Stomach (tissue), 8 donors: ENCODE measurements at regions not wholly inside any gene's neighbourhood (a gene's known extent, or its start where the extent isn't known, plus 50 kb on each side); places are given as distances from the start of the nearest gene placed in this dataset.

Source experiments
- DNase-seq, 2 donors: peaks; one replicate each; pipeline versions ENCODE4 v3.0.0 to v3.0.0-alpha.2; 2013 to 2019
- H3K27ac ChIP-seq, 5 donors: fragments of 200-600 bp in 4 of 5; sonication (generic) in 4 of 5; one replicate each; pipeline ENCODE4 v1.5.1; 2013 to 2019; ENCODE audit warnings: mild to moderate bottlenecking in 1 of 5, moderate library complexity in 1 of 5
- H3K27me3 ChIP-seq, 3 donors: fragments of 200-600 bp; sonication (generic); one replicate each; pipeline ENCODE4 v1.5.1; 2017 to 2019; ENCODE audit warnings: mixed run types in 1 of 3
- H3K36me3 ChIP-seq, 4 donors: fragments of 200-600 bp; sonication (generic); 1 replicate in 3 of 4; 2 replicates in 1 of 4; pipeline ENCODE4 v1.5.1; 2016 to 2019
- H3K4me1 ChIP-seq, 4 donors: fragments of 200-600 bp; sonication (generic); one replicate each; pipeline ENCODE4 v1.5.1; 2016 to 2019
- H3K4me3 ChIP-seq, 4 donors: fragments of 200-600 bp; sonication (generic) in 3 of 4; one replicate each; pipeline ENCODE4 v1.5.1; 2016 to 2019; ENCODE audit warnings: mild to moderate bottlenecking in 1 of 4
- H3K9me3 ChIP-seq, 4 donors: fragments of 200-600 bp; sonication (generic); one replicate each; pipeline ENCODE4 v1.5.1; 2016 to 2019
- EP300 ChIP-seq: sonication (generic); formaldehyde crosslinking; IDR thresholded peaks from one replicate; pipeline ENCODE4 v1.6.1; 2017; ENCODE audit warnings: antibody characterized with exemption
- POLR2A ChIP-seq, 4 donors: fragments of 450-650 bp; IDR thresholded peaks; one replicate each; pipeline ENCODE4 v1.6.1; 2016; ENCODE audit warnings: antibody characterized with exemption in 4 of 4, control low read depth in 2 of 4, mild to moderate bottlenecking in 1 of 4, moderate library complexity in 1 of 4
- POLR2AphosphoS5 ChIP-seq, 3 donors: sonication (generic); formaldehyde crosslinking; IDR thresholded peaks; one replicate each; pipeline ENCODE4 v1.6.1; 2016; ENCODE audit warnings: antibody characterized with exemption in 3 of 3
- WGBS, 5 donors: extraction: QIAGEN DNeasy Blood & Tissue Kit in 3 of 5; methylation state at CpG; one replicate each; pipeline versions ENCODE4 v1.1.5 to v1.1.7; 2013 to 2018; 5-methylcytosine and 5-hydroxymethylcytosine counted together
- intact Hi-C: fragments of 100-400 bp; cut with DNase I; formaldehyde crosslinking; loops from one replicate; pipeline ENCODE4 v1.15.1; 2023; ENCODE audit warnings: low total_unique reads
- TF ChIP-seq, protein P1 (sequence below), 7 experiments: fragments of 450-650 bp in 4 of 7; fragments of 200-600 bp in 3 of 7; sonication (generic) in 3 of 7; IDR thresholded peaks; one replicate each; pipeline ENCODE4 v1.5.1; 2016 to 2019; ENCODE audit warnings: antibody characterized with exemption in 7 of 7, control low read depth in 2 of 7, mild to moderate bottlenecking in 1 of 7
- donor health status: healthy with polysubstance abuse.
- donor health status: Bipolar disorder and iron deficiency.
- donor health status: healthy.

DNA sequence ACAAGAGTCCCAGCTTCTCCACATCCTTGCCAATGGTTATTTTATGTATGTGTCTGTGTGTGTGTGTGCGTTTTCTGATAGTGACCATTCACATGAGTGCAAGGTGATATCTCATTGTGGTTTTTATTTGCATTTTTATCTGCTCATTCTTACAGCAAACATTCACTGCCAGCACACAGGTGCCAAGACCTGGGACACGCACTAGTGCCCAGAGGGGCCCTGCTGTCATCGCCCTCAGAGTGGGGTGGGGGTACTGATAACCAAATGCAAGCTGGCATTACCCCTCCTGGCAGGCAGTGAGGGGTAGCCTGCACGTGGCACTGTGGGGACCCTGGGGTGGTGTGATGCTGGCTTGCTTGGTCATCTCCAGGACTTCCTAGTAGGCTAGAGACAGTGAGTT, 285.4 kb downstream of the LPIN1 start:
- Histone ChIP-seq H3K9me3 (no peaks in the 10 kb centered on the region), H3K4me1 (peaks cover 0 to 19% (median 8%) of the 10 kb centered on the region in 4 donors), H3K36me3 (no peaks in the 10 kb centered on the region), H3K27ac (no peak overlapping the region), H3K27me3 (no peaks in the 10 kb centered on the region), H3K4me3 (no peak overlapping the region)
- 32 to 64% (median 43%) methylated on average over 4 of the region's 4 CpGs for WGBS, 5 donors
- TF ChIP-seq EP300 (no peak), POLR2AphosphoS5 (IDR thresholded peaks at IDR 0.05) (peak in 1 of 3 donors; percentile 35), POLR2A (IDR thresholded peaks at IDR 0.05) (no peak)
- TF ChIP-seq, protein P1, sequence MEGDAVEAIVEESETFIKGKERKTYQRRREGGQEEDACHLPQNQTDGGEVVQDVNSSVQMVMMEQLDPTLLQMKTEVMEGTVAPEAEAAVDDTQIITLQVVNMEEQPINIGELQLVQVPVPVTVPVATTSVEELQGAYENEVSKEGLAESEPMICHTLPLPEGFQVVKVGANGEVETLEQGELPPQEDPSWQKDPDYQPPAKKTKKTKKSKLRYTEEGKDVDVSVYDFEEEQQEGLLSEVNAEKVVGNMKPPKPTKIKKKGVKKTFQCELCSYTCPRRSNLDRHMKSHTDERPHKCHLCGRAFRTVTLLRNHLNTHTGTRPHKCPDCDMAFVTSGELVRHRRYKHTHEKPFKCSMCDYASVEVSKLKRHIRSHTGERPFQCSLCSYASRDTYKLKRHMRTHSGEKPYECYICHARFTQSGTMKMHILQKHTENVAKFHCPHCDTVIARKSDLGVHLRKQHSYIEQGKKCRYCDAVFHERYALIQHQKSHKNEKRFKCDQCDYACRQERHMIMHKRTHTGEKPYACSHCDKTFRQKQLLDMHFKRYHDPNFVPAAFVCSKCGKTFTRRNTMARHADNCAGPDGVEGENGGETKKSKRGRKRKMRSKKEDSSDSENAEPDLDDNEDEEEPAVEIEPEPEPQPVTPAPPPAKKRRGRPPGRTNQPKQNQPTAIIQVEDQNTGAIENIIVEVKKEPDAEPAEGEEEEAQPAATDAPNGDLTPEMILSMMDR (IDR thresholded peaks at IDR 0.05): no peak
- intact Hi-C loops: no loop called here
- peak in 1 of 2 donors; percentile 23 for DNase-seq

DNA sequence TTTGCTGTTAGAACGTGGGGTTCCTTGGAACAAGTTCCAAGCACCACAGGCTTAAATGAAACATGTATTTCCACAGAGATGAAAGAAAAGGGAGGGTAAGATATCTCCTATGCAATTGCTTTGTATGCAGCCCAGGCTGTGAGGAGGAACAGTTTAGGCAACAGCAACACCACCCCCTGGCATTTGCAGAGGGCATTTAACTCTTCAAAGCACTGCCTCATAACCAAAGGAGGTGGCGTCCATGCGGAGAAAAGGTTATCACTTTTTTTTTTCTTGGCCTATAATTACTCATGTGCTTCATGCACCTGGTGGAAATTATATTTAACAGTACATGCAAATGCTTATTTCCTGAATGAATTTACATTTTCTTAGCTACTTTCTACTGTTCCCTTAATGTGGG, 286.0 kb downstream of the LPIN1 start:
- H3K36me3 ChIP-seq: no peaks in the 10 kb centered on the region
- no peaks in the 10 kb centered on the region for H3K27me3 ChIP-seq
- WGBS, 5 donors: 34 to 63% (median 53%) methylated on average over 3 of the region's 3 CpGs
- no peak overlapping the region for H3K27ac ChIP-seq
- peak in 1 of 2 donors; percentile 27 for DNase-seq
- no peaks in the 10 kb centered on the region for H3K9me3 ChIP-seq
- H3K4me1 ChIP-seq: peaks cover 0 to 19% (median 8%) of the 10 kb centered on the region in 4 donors
- no peak for TF ChIP-seq EP300
- no peak overlapping the region for H3K4me3 ChIP-seq
- intact Hi-C loops: no loop called here

DNA sequence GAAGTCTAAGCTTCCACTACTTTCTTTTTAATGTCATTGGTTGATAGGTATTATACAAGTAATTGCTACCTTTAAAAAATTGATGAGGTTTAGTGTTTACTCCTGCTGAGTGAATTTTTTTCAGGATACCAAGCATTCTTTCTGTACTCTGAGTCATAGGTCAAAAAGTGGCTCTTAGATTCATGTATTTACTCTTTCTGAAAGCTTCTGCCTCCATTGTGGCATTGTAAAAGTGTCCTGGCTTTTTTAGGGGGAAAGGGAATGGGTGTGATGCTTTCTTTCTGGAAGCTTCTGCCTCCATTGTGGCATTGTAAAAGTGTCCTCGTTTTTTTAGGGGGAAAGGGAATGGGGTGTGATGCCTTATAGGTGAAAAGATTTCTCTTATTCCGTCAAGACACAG, 286.5 kb downstream of the LPIN1 start:
- TF ChIP-seq, protein P1 (IDR thresholded peaks at IDR 0.05): no peak
- TF ChIP-seq POLR2AphosphoS5 (IDR thresholded peaks at IDR 0.05) (no peak), POLR2A (IDR thresholded peaks at IDR 0.05) (no peak), EP300 (no peak)
- WGBS, 5 donors: 57 to 79% (median 67%) methylated on average over 2 of the region's 2 CpGs
- intact Hi-C loops: no loop called here
- H3K27ac ChIP-seq: no peak overlapping the region
- no peaks in the 10 kb centered on the region for H3K36me3 ChIP-seq
- no peak for DNase-seq
- no peak overlapping the region for H3K4me3 ChIP-seq
- H3K27me3 ChIP-seq: no peaks in the 10 kb centered on the region
- no peaks in the 10 kb centered on the region for H3K9me3 ChIP-seq
- peaks cover 0 to 19% (median 8%) of the 10 kb centered on the region in 4 donors for H3K4me1 ChIP-seq

DNA sequence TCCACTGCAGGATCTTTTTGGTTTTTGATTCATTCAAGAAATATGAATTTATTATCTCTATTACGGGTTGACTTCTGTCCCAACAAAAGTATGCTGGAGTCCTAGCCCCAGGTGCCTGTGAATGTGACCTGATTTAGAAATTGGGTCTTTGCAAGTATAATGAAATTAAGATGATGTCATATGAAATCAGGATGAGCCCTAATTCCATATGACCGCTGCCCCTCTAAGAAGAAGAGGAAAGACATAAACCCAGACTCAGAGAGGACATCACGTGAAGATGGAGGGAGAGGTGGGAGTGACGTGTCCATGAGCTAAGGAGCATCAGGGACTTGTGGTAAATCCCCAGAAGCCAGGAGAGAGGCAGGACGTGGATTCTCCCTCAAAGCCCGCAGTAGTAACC, 287.1 kb downstream of the LPIN1 start:
- TF ChIP-seq, protein P1 (IDR thresholded peaks at IDR 0.05): no peak
- TF ChIP-seq POLR2AphosphoS5 (IDR thresholded peaks at IDR 0.05): no peak
- no peak for TF ChIP-seq EP300
- no peak for TF ChIP-seq POLR2A (IDR thresholded peaks at IDR 0.05)
- no peak for DNase-seq
- no peak overlapping the region for H3K4me3 ChIP-seq
- no peaks in the 10 kb centered on the region for H3K9me3 ChIP-seq
- no peak overlapping the region for H3K27ac ChIP-seq
- no peaks in the 10 kb centered on the region for H3K36me3 ChIP-seq
- H3K4me1 ChIP-seq: peaks cover 0 to 19% (median 8%) of the 10 kb centered on the region in 4 donors
- 83 to 97% (median 95%) methylated on average over 6 of the region's 6 CpGs for WGBS, 5 donors
- H3K27me3 ChIP-seq: no peaks in the 10 kb centered on the region
- intact Hi-C loops: no loop called here

DNA sequence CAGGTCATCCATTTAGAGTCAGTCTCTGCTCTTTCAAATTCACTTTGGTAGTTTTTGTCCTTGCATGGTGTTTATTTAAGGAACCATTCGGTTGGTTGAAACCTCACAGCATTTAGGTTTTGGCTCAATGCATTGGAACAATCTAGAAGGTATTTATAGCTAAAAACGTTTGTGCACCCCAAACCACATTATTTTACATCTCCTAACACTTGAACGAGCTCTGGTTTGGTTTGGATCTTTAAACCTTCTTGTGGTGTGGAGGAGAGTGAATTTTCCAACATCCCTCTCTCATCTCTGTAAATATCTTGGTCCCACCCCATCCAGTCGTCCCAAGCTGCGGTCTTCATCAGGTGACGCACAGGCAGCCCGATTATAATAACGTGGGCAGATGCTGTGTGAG, 287.9 kb downstream of the LPIN1 start:
- 76 to 92% (median 85%) methylated on average over 8 of the region's 8 CpGs for WGBS, 5 donors
- TF ChIP-seq EP300: no peak
- Histone ChIP-seq H3K27ac (no peak overlapping the region), H3K9me3 (peaks cover 0 to 4% (median 0%) of the 10 kb centered on the region in 4 donors), H3K4me1 (peaks cover 0 to 19% (median 8%) of the 10 kb centered on the region in 4 donors), H3K27me3 (no peaks in the 10 kb centered on the region), H3K36me3 (no peaks in the 10 kb centered on the region), H3K4me3 (no peak overlapping the region)
- DNase-seq: no peak
- intact Hi-C loops: no loop called here
